ENCODE measurements at regions not wholly inside any gene's neighbourhood (a gene's known extent, or its start where the extent isn't known, plus 50 kb on each side); places are given as distances from the start of the nearest gene placed in this dataset.
"Not testable (repeated sequence)": the region's sequence is repeated elsewhere in the genome, so short reads cannot be mapped to it uniquely, and the experiment has no call there.

GRCh38 chr10:31129271-31129670 is 97.6 kb upstream of the ZNF438 start:
- Histone ChIP-seq H3K4me3 (ENCODE audit: low read length) (no peak overlapping the region), H3K9ac (ENCODE audit: low read length) (no peak overlapping the region), H3K27ac (ENCODE audit: low read depth, low read length) (no peak overlapping the region), H3K27me3 (ENCODE audit: control insufficient read depth, insufficient read depth, low read length) (no peaks in the 10 kb centered on the region), H3K4me1 (ENCODE audit: control insufficient read depth, insufficient read depth, low read length) (peaks cover 11% of the 10 kb centered on the region), H3K36me3 (ENCODE audit: control insufficient read depth, insufficient read depth, low read length) (no peaks in the 10 kb centered on the region)

DNA sequence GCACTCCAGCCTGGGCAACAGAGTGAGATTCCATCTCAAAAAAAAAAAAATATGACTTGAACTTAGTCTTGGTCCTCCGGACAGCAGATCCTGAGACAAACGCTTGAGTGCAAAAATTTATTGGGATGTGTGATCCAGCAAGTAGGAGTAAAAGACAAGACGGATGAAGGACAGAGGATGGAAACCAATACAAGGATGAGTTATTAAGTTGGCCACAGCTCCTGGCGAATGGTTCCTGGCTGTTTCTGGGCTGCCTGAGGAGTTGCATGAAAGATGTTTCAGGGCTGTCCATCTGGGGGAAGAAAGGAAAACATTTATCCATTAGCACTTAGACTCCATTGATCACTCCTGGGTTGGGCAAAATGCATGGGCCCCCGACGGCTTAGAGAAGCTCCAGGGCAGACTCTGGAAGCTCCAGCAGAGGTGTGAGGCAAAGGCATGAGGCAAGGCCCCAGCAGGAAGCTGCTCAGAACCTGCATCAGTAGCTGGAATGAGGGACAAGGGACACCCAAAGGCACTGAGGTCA is 98.3 kb upstream of the ZNF438 start:
- no peaks in the 10 kb centered on the region for H3K36me3 ChIP-seq (ENCODE audit: control insufficient read depth, insufficient read depth, low read length)
- H3K27me3 ChIP-seq (ENCODE audit: control insufficient read depth, insufficient read depth, low read length), result no peaks in the 10 kb centered on the region
- H3K4me3 ChIP-seq (ENCODE audit: low read length), result no peak overlapping the region
- H3K27ac ChIP-seq (ENCODE audit: low read depth, low read length), result peak overlapping the region; percentile 35
- H3K4me1 ChIP-seq (ENCODE audit: control insufficient read depth, insufficient read depth, low read length), result peaks cover 16% of the 10 kb centered on the region
- no peak overlapping the region for H3K9ac ChIP-seq (ENCODE audit: low read length)

DNA sequence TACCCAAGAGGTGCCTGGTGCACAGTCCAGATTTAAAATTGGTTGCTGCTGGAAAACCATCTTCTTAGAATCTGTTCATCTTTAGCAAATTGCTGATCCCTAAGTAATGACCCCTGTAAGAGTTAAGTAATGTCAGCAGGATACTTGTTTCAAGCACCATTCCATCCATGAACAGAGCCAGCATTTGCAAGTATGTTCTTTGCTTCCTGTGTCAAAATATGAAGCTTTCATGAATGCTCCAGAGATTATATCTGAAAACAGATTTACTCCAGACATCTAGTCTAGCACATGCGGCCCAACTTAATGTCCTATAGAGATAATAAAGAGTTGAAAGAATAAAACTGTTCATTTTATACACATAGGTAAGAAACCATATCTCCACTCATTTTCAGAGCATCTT is 98.7 kb upstream of the ZNF438 start:
- Histone ChIP-seq H3K4me3 (ENCODE audit: low read length) (no peak overlapping the region), H3K9ac (ENCODE audit: low read length) (no peak overlapping the region), H3K27ac (ENCODE audit: low read depth, low read length) (peak overlapping the region; percentile 35), H3K27me3 (ENCODE audit: control insufficient read depth, insufficient read depth, low read length) (no peaks in the 10 kb centered on the region), H3K4me1 (ENCODE audit: control insufficient read depth, insufficient read depth, low read length) (peaks cover 18% of the 10 kb centered on the region), H3K36me3 (ENCODE audit: control insufficient read depth, insufficient read depth, low read length) (no peaks in the 10 kb centered on the region)

GRCh38 chr10:31131251-31131650 is 99.6 kb upstream of the ZNF438 start:
- no peaks in the 10 kb centered on the region for H3K36me3 ChIP-seq (ENCODE audit: control insufficient read depth, insufficient read depth, low read length)
- no peaks in the 10 kb centered on the region for H3K27me3 ChIP-seq (ENCODE audit: control insufficient read depth, insufficient read depth, low read length)
- H3K4me1 ChIP-seq (ENCODE audit: control insufficient read depth, insufficient read depth, low read length), result peaks cover 18% of the 10 kb centered on the region
- H3K9ac ChIP-seq (ENCODE audit: low read length), result no peak overlapping the region
- no peak overlapping the region for H3K4me3 ChIP-seq (ENCODE audit: low read length)
- H3K27ac ChIP-seq (ENCODE audit: low read depth, low read length), result no peak overlapping the region

- Histone ChIP-seq H3K27me3 (ENCODE audit: control insufficient read depth, insufficient read depth, low read length) (no peaks in the 10 kb centered on the region), H3K9ac (ENCODE audit: low read length) (no peak overlapping the region), H3K27ac (ENCODE audit: low read depth, low read length) (no peak overlapping the region), H3K36me3 (ENCODE audit: control insufficient read depth, insufficient read depth, low read length) (no peaks in the 10 kb centered on the region), H3K4me1 (ENCODE audit: control insufficient read depth, insufficient read depth, low read length) (peaks cover 28% of the 10 kb centered on the region), H3K4me3 (ENCODE audit: low read length) (peak overlapping the region; percentile 55)
Measured at GRCh38 chr10:31132681-31133244, 101.1 kb upstream of the ZNF438 start.

- Histone ChIP-seq H3K9ac (ENCODE audit: low read length) (no peak overlapping the region), H3K4me1 (ENCODE audit: control insufficient read depth, insufficient read depth, low read length) (peaks cover 28% of the 10 kb centered on the region), H3K27me3 (ENCODE audit: control insufficient read depth, insufficient read depth, low read length) (no peaks in the 10 kb centered on the region), H3K27ac (ENCODE audit: low read depth, low read length) (peak overlapping the region; percentile 88), H3K4me3 (ENCODE audit: low read length) (peak overlapping the region; percentile 55), H3K36me3 (ENCODE audit: control insufficient read depth, insufficient read depth, low read length) (no peaks in the 10 kb centered on the region)
Measured at GRCh38 chr10:31133251-31133791, 101.7 kb upstream of the ZNF438 start.

DNA sequence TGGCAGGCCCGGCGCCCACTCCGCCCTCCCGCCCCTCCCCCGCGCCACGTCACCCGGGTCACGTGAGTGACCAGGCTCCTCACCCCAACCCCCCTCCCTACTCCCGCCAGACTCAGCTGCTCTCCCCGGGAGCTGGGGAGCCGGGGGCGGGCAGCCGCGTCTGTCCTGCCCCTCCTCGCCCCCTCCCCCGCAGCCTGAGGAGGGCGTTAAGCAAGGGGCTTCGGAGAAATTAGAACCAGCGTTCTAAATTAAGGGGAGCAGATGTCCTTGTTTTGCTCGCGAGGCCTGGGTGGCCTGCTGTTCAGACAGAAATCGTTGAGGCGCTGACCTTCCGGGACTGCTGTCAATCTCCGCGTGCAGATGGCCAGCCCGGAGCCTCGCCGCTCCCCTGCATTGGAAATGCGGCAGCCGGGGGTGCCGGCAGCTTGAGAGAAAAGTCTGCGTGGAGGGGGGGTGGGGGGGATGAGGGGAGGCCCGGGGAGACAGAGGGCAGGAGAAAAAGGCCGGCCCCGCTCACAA is 102.2 kb upstream of the ZNF438 start:
- Histone ChIP-seq H3K36me3 (ENCODE audit: control insufficient read depth, insufficient read depth, low read length) (no peaks in the 10 kb centered on the region), H3K4me3 (ENCODE audit: low read length) (peak overlapping the region; percentile 59), H3K9ac (ENCODE audit: low read length) (peak overlapping the region; percentile 2), H3K4me1 (ENCODE audit: control insufficient read depth, insufficient read depth, low read length) (peaks cover 25% of the 10 kb centered on the region), H3K27me3 (ENCODE audit: control insufficient read depth, insufficient read depth, low read length) (no peaks in the 10 kb centered on the region), H3K27ac (ENCODE audit: low read depth, low read length) (peak overlapping the region; percentile 88)

DNA sequence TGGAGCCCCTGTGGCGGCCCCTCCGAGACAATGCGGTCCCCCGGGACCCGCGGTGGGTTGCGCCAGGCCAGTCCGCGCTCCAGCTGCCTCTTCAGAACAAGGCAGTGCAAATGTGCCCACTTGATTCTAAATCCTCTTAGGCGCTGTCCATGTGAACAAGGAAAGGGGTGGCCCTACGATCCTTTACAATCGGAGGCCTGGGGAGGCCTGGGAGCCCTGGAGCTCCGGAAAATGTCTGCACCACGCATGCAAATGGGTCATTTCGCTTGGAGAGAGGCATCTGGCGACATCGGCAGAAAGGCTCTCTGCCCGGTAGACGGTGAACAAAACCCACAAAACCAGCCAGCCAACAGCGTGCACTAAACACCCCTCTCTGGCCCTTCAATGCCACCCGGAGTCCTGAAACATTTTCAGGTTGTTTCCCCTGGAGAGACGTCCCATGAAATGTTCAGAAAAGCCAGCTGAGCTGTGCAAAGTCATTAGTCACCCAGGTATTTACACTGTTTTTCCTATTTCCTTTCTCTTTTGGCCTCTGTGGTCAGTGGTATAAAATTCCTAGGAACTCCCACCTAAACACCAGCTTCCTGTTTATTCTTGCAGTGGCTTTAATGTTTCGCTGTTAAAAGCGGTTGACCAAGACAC is 102.8 kb upstream of the ZNF438 start:
- no peaks in the 10 kb centered on the region for H3K36me3 ChIP-seq (ENCODE audit: control insufficient read depth, insufficient read depth, low read length)

DNA sequence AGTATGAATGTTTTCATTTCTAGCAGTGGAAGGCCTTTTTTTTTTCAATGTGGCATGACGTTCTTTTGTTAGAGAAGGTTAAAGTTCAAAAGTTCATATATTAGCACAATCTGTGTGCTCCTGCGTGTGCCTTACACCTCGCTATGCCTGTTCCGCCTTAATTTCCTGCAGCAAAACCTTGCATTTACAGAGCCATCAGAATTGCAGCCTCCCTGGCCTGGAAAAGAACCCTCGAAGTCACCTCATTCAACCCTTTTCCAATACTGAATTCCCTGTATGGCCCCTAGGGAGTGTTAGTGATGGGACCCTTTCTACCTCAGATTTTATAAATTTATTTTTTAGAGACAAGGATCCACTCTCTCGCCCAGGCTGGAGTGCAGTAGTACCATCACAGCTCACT is 103.5 kb upstream of the ZNF438 start:
- no peak overlapping the region for H3K27ac ChIP-seq (ENCODE audit: low read depth, low read length)
- no peak overlapping the region for H3K9ac ChIP-seq (ENCODE audit: low read length)
- no peaks in the 10 kb centered on the region for H3K36me3 ChIP-seq (ENCODE audit: control insufficient read depth, insufficient read depth, low read length)
- H3K27me3 ChIP-seq (ENCODE audit: control insufficient read depth, insufficient read depth, low read length), result no peaks in the 10 kb centered on the region
- no peak overlapping the region for H3K4me3 ChIP-seq (ENCODE audit: low read length)
- H3K4me1 ChIP-seq (ENCODE audit: control insufficient read depth, insufficient read depth, low read length), result peaks cover 22% of the 10 kb centered on the region

More for the DNA sequence above, 102.8 kb upstream of the ZNF438 start:
- Histone ChIP-seq H3K4me1 (ENCODE audit: control insufficient read depth, insufficient read depth, low read length) (peaks cover 22% of the 10 kb centered on the region), H3K27me3 (ENCODE audit: control insufficient read depth, insufficient read depth, low read length) (no peaks in the 10 kb centered on the region), H3K4me3 (ENCODE audit: low read length) (peak overlapping the region; percentile 31), H3K9ac (ENCODE audit: low read length) (peak overlapping the region; percentile 2), H3K27ac (ENCODE audit: low read depth, low read length) (peak overlapping the region; percentile 88)

- H3K9ac ChIP-seq (ENCODE audit: low read length); H3K27ac ChIP-seq (ENCODE audit: low read depth, low read length); H3K4me3 ChIP-seq (ENCODE audit: low read length); H3K27me3 ChIP-seq (ENCODE audit: control insufficient read depth, insufficient read depth, low read length); H3K36me3 ChIP-seq (ENCODE audit: control insufficient read depth, insufficient read depth, low read length): not testable (repeated sequence)
- H3K4me1 ChIP-seq (ENCODE audit: control insufficient read depth, insufficient read depth, low read length), result peaks cover 22% of the 10 kb centered on the region
Measured at GRCh38 chr10:31135791-31136190, 104.1 kb upstream of the ZNF438 start.

GRCh38 chr10:31136386-31136785 is 104.7 kb upstream of the ZNF438 start:
- Histone ChIP-seq H3K27ac (ENCODE audit: low read depth, low read length) (peak overlapping the region; percentile 46), H3K36me3 (ENCODE audit: control insufficient read depth, insufficient read depth, low read length) (no peaks in the 10 kb centered on the region), H3K4me3 (ENCODE audit: low read length) (no peak overlapping the region), H3K9ac (ENCODE audit: low read length) (no peak overlapping the region), H3K27me3 (ENCODE audit: control insufficient read depth, insufficient read depth, low read length) (no peaks in the 10 kb centered on the region), H3K4me1 (ENCODE audit: control insufficient read depth, insufficient read depth, low read length) (peaks cover 22% of the 10 kb centered on the region)

DNA sequence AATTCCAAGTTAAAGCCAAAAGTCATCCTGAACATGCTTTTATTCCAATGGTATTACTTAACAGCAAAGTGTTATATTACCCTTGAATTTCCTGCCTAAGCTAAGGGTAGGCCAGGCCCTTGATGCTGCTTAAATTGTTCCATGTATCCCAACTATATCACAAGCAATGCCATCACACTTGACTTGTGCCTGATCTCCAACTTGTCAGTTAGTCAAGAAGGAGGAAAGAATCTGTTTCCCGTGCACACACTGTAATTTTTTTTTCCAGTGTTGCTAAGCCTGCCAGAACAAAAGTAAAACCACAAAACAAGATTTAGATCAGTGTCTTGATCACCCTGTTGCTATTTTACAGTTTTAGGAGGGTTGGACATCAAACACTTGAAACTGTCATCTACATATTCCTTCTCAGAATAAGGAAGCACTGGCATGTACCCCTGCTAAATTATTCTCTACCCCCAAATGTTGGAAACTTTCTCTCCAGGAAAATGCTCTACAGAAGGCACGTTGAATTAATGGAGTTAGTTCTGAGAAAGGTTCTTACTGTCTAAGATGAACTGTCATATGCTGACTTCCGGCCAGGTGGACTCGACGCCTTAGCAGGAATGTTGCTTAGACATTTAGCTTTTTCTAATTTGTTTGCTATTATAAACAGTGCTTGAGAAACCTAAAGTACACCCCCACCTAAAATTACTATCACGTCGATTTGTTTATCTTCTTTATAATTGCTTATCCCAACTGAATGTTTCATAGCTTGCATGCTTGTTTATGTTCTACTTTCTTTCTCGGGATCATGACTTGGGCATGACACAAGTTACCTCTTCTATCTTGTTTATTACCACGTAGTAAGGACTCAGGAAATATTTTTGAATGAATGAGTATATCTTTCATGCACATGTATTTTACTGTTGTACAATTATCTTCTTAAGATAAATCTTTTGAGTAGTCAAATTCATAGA is 105.5 kb upstream of the ZNF438 start:
- Histone ChIP-seq H3K36me3 (ENCODE audit: control insufficient read depth, insufficient read depth, low read length) (no peaks in the 10 kb centered on the region), H3K4me1 (ENCODE audit: control insufficient read depth, insufficient read depth, low read length) (peaks cover 22% of the 10 kb centered on the region), H3K4me3 (ENCODE audit: low read length) (no peak overlapping the region), H3K27ac (ENCODE audit: low read depth, low read length) (peak overlapping the region; percentile 46), H3K27me3 (ENCODE audit: control insufficient read depth, insufficient read depth, low read length) (no peaks in the 10 kb centered on the region), H3K9ac (ENCODE audit: low read length) (no peak overlapping the region)
